GM23338 (cell line): ENCODE measurements at regions not wholly inside any gene's neighbourhood (a gene's known extent, or its start where the extent isn't known, plus 50 kb on each side); places are given as distances from the start of the nearest gene placed in this dataset.

Source experiments
- ATAC-seq: fragments of 200-7000 bp; cut with Tn5 transposase; 3 replicates; pipeline ENCODE4 v1.9.1; 2020
- DNase-seq: peaks from one replicate; pipeline ENCODE4 v3.0.0-alpha.2; 2015; ENCODE audit warnings: low spot score
- H2AFZ ChIP-seq: fragments of 200-600 bp; sonication (generic); 2 replicates; pipeline ENCODE4 v1.8.0; 2016; ENCODE audit warnings: antibody characterized with exemption, mild to moderate bottlenecking, moderate library complexity
- H3F3A ChIP-seq: fragments of 200-600 bp; sonication (generic); replicated peaks from 2 replicates; pipeline ENCODE4 v1.8.0; 2017; ENCODE audit warnings: antibody characterized with exemption, mixed run types, low read depth
- H3K27ac ChIP-seq: fragments of 200-600 bp; sonication (generic); 2 replicates; pipeline ENCODE4 v1.6.1; 2016; ENCODE audit warnings: low read depth
- H3K27me3 ChIP-seq: fragments of 200-600 bp; sonication (generic); 2 replicates; pipeline ENCODE4 v1.8.0; 2016; ENCODE audit warnings: mild to moderate bottlenecking, mixed run types, moderate library complexity; ENCODE audit not compliant: insufficient read depth
- H3K36me3 ChIP-seq: fragments of 200-600 bp; sonication (generic); 2 replicates; pipeline ENCODE4 v1.8.0; 2016; ENCODE audit warnings: mild to moderate bottlenecking; ENCODE audit not compliant: insufficient read depth
- H3K4me1 ChIP-seq: fragments of 200-600 bp; sonication (generic); 2 replicates; pipeline ENCODE4 v1.8.0; 2016; ENCODE audit warnings: mild to moderate bottlenecking, moderate library complexity; ENCODE audit not compliant: insufficient read depth
- H3K4me2 ChIP-seq: fragments of 200-600 bp; sonication (generic); 2 replicates; pipeline ENCODE4 v1.7.1; 2017; ENCODE audit warnings: mixed run types
- H3K4me3 ChIP-seq: fragments of 200-600 bp; sonication (generic); 2 replicates; pipeline ENCODE4 v1.6.1; 2016; ENCODE audit warnings: mixed run types
- H3K79me2 ChIP-seq: fragments of 200-600 bp; sonication (generic); replicated peaks from 2 replicates; pipeline ENCODE4 v1.8.0; 2017; ENCODE audit warnings: mild to moderate bottlenecking; ENCODE audit not compliant: insufficient read depth
- H3K9me2 ChIP-seq: fragments of 200-600 bp; sonication (generic); 2 replicates; pipeline ENCODE4 v1.8.0; 2017; ENCODE audit not compliant: insufficient read depth
- H4K20me1 ChIP-seq: fragments of 200-600 bp; sonication (generic); replicated peaks from 2 replicates; pipeline ENCODE4 v1.8.0; 2017; ENCODE audit warnings: mild to moderate bottlenecking; ENCODE audit not compliant: insufficient read depth
- H3K27ac Mint-ChIP-seq: 2 replicates; pipeline ENCODE4 v1.8.0; 2020; ENCODE audit warnings: inconsistent platforms, mild to moderate bottlenecking, moderate library complexity, mixed read lengths
- H3K27me3 Mint-ChIP-seq: 3 replicates; pipeline ENCODE4 v1.8.0; 2022; ENCODE audit warnings: low read depth, mild to moderate bottlenecking, moderate library complexity, mixed read lengths, inconsistent platforms; ENCODE audit not compliant: insufficient read depth, poor library complexity
- H3K36me3 Mint-ChIP-seq: 3 replicates; pipeline ENCODE4 v1.8.0; 2021; ENCODE audit warnings: low read depth, mild to moderate bottlenecking, inconsistent platforms, moderate library complexity, mixed read lengths
- H3K4me1 Mint-ChIP-seq: 3 replicates; pipeline ENCODE4 v1.8.0; 2020; ENCODE audit warnings: mild to moderate bottlenecking, inconsistent platforms, mixed read lengths
- H3K4me3 Mint-ChIP-seq: 3 replicates; pipeline ENCODE4 v1.8.0; 2021; ENCODE audit warnings: moderate library complexity, mild to moderate bottlenecking, inconsistent platforms, mixed read lengths
- H3K9me3 Mint-ChIP-seq: 3 replicates; pipeline ENCODE4 v1.8.0; 2020; ENCODE audit warnings: moderate library complexity, mild to moderate bottlenecking, inconsistent platforms, mixed read lengths
- CTCF ChIP-seq, 2 experiments: fragments of 200-600 bp in 1 of 2; sonication (generic) in 1 of 2; conservative IDR thresholded peaks; 2 replicates each; pipeline versions ENCODE4 v1.5.1 to v1.6.1; 2016 to 2017; ENCODE audit warnings: antibody characterized with exemption in 2 of 2, low read depth in 2 of 2, mild to moderate bottlenecking in 2 of 2, moderate library complexity in 1 of 2
- ETS1 ChIP-seq: IDR thresholded peaks from 2 replicates; pipeline ENCODE4 v1.6.1; 2016; ENCODE audit warnings: antibody characterized with exemption
- EZH2phosphoT487 ChIP-seq: fragments of 200-600 bp; sonication (generic); IDR thresholded peaks from one replicate; pipeline ENCODE4 v1.8.1; 2018; ENCODE audit warnings: antibody characterized with exemption; ENCODE audit not compliant: unreplicated experiment
- POLR2AphosphoS5 ChIP-seq: IDR thresholded peaks from 2 replicates; pipeline ENCODE4 v1.6.1; 2016; ENCODE audit warnings: antibody characterized with exemption, low read depth
- REST ChIP-seq: IDR thresholded peaks from one replicate; pipeline ENCODE4 v1.6.1; 2018; ENCODE audit warnings: antibody characterized with exemption; ENCODE audit not compliant: unreplicated experiment
- STAT1 ChIP-seq: IDR thresholded peaks from one replicate; pipeline ENCODE4 v1.6.1; 2016; ENCODE audit warnings: antibody characterized with exemption; ENCODE audit not compliant: unreplicated experiment
- ZNF331 ChIP-seq: fragments of 250-450 bp; sonication (Bioruptor Pico); IDR thresholded peaks from 2 replicates; pipeline ENCODE4 v1.5.0; 2020; ENCODE audit warnings: low read depth, mild to moderate bottlenecking, moderate library complexity
- ZNF462 ChIP-seq: fragments of 250-450 bp; sonication (Bioruptor Pico); IDR thresholded peaks from 2 replicates; pipeline ENCODE4 v1.5.0; 2020; ENCODE audit warnings: mild to moderate bottlenecking, moderate library complexity

DNA sequence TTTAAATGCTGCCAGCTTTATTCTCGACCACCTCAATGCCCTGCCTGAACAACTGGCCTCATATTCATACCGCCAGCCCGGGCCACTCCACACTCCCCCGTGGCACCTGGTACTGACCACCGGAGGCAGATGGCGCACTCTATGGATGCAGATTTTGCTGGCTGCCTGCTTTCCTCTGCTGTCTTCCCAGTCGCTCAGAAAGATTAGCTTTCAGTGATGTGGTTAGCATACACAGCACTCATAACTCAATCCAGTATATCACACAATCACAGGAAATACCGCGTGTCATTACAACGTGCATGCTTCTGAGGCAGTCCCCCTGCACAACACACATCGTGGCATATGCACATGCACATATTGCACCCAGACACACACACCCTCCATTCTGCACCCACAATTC is 147.2 kb upstream of the BCOR start:
- TF ChIP-seq CTCF (conservative IDR thresholded peaks at IDR 0.05; ENCODE audit: low read depth in 2 of 2) (no peak), REST (no peak), EZH2phosphoT487 (no peak), POLR2AphosphoS5 (no peak)
- H3K4me1 ChIP-seq, result 0 out of 2 replicates have a peak, but pooled peaks cover 3% of the 10 kb centered on the region
- no peaks in the 10 kb centered on the region for H3K27me3 ChIP-seq
- no peaks in the 10 kb centered on the region for H3K79me2 ChIP-seq
- H3K27me3 Mint-ChIP-seq, result peaks cover 13% of the 10 kb centered on the region
- no peaks in the 10 kb centered on the region for H3K36me3 Mint-ChIP-seq
- DNase-seq, result no peak
- no peaks in the 10 kb centered on the region for H3K9me3 Mint-ChIP-seq
- ATAC-seq, result peak; percentile 51
- no peaks in the 10 kb centered on the region for H4K20me1 ChIP-seq
- H2AFZ ChIP-seq, result no peak overlapping the region
- peaks cover 23% of the 10 kb centered on the region; the same call in 2 of the 3 replicates for H3K4me1 Mint-ChIP-seq
- no peak overlapping the region for H3K4me2 ChIP-seq
- no peaks in the 10 kb centered on the region for H3K9me2 ChIP-seq
- H3K27ac Mint-ChIP-seq, result no peak overlapping the region
- H3K36me3 ChIP-seq, result no peaks in the 10 kb centered on the region
- H3K4me3 Mint-ChIP-seq, result no peak overlapping the region
- no peak overlapping the region for H3K27ac ChIP-seq
- no peak overlapping the region for H3K4me3 ChIP-seq
- no peaks in the 10 kb centered on the region for H3F3A ChIP-seq

- Mint-ChIP-seq H3K4me1 (peaks cover 23% of the 10 kb centered on the region; the same call in 2 of the 3 replicates), H3K4me3 (no peak overlapping the region), H3K9me3 (no peaks in the 10 kb centered on the region), H3K36me3 (no peaks in the 10 kb centered on the region), H3K27me3 (peaks cover 13% of the 10 kb centered on the region), H3K27ac (no peak overlapping the region)
- Histone ChIP-seq H4K20me1 (no peaks in the 10 kb centered on the region), H3K36me3 (no peaks in the 10 kb centered on the region), H3K27ac (no peak overlapping the region), H3K27me3 (no peaks in the 10 kb centered on the region), H3K4me1 (0 out of 2 replicates have a peak, but pooled peaks cover 3% of the 10 kb centered on the region), H3K4me2 (no peak overlapping the region), H2AFZ (0 out of 2 replicates have a peak overlapping the region, but pooled peaks have one; percentile 18), H3K79me2 (no peaks in the 10 kb centered on the region), H3K4me3 (no peak overlapping the region), H3F3A (no peaks in the 10 kb centered on the region), H3K9me2 (no peaks in the 10 kb centered on the region)
- no peak for DNase-seq
- no peak for ATAC-seq
- no peak for TF ChIP-seq POLR2AphosphoS5
- TF ChIP-seq ETS1, result no peak
- no peak for TF ChIP-seq ZNF462 (CRISPR knock-in tag)
- TF ChIP-seq ZNF331 (CRISPR knock-in tag), result no peak
- no peak for TF ChIP-seq STAT1
Measured at GRCh38 chrX:40243755-40244515, 146.2 kb upstream of the BCOR start.
